OCI-LY7 (cell line): ENCODE measurements at regions not wholly inside any gene's neighbourhood (a gene's known extent, or its start where the extent isn't known, plus 50 kb on each side); places are given as distances from the start of the nearest gene placed in this dataset.

Experiments
- EZH2phosphoT487 ChIP-seq: fragments of 200-600 bp; sonication (generic); IDR thresholded peaks from 2 replicates; pipeline ENCODE4 v1.6.1; 2018; ENCODE audit warnings: low read depth, borderline replicate concordance, mild to moderate bottlenecking, mixed run types, antibody characterized with exemption, low read length, moderate library complexity, mixed read lengths
- TF ChIP-seq, protein P1 (sequence below): fragments of 200-600 bp; sonication (generic); conservative IDR thresholded peaks from 2 replicates; pipeline ENCODE4 v1.5.1; 2014; ENCODE audit warnings: mild to moderate bottlenecking, antibody characterized with exemption, low read length, moderate library complexity, mixed read lengths

DNA sequence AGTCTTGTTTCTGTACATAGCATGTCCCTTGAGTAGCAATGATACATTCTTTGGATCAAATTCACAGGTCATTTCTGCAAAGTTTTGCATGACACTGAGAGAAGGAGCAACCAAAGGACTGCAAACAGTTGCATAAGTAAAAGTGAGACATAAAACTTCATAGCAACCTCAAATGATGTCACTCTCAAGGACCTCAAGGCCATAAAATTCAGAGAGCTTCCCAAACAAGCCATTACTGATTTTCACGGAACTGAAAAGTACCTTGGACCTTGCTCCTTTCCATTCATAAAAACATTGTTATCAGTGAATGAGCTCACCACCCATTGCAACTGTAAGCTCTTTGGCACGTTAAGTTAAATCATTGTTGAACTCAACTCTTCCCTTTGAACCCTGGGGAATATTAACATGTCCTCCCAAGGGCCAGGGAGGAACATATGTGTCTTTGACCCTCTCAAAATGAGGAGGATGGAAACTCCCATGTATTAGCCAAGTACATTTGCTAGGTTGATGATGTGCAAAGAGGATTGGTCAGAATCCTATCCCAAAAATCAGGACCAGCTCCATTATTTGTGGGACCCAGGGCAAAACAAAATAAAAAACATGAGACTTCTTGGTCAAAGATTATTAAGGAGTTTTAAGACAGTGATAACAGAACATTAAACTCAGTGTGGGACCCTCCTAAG lies 275.0 kb upstream of the DYNLRB2 start:
- TF ChIP-seq, protein P1, sequence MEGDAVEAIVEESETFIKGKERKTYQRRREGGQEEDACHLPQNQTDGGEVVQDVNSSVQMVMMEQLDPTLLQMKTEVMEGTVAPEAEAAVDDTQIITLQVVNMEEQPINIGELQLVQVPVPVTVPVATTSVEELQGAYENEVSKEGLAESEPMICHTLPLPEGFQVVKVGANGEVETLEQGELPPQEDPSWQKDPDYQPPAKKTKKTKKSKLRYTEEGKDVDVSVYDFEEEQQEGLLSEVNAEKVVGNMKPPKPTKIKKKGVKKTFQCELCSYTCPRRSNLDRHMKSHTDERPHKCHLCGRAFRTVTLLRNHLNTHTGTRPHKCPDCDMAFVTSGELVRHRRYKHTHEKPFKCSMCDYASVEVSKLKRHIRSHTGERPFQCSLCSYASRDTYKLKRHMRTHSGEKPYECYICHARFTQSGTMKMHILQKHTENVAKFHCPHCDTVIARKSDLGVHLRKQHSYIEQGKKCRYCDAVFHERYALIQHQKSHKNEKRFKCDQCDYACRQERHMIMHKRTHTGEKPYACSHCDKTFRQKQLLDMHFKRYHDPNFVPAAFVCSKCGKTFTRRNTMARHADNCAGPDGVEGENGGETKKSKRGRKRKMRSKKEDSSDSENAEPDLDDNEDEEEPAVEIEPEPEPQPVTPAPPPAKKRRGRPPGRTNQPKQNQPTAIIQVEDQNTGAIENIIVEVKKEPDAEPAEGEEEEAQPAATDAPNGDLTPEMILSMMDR = no peak
- TF ChIP-seq EZH2phosphoT487 = no peak
